ENCODE measurements at regions not wholly inside any gene's neighbourhood (a gene's known extent, or its start where the extent isn't known, plus 50 kb on each side); places are given as distances from the start of the nearest gene placed in this dataset.

DNA sequence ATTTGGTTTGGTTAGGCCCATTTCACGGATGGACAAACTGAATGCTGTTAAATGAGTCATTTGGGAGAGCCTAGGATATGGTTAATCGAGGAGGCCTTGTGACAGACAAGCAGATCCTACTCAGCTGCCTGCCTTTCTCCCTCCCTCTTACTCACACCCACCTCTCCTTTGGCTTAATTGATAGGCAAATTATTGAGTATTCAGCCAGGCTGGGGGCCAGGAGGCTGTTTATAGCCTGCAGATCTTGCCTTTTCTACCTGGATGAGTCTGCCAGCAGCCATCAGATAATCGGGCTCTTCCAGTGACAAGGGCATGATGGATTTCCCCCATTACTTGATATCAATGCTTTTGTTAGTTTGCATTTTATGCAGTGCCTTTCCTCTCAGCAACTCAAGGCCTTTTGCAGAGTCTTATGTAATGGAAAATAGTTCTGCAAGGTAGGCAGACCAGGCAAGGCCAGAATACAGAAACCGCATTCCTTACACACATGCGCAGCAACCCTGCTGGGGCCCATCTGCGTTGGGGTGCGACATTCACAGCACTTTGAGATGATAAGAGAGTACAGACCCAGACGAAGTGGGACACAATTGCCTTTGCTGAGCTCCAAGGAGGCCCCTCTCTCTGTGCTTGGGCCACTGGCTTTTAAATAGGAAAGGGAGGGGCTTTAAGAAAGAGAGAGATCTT lies 96.2 kb upstream of the ATP6AP2 start:
- no peak for DNase-seq

DNA sequence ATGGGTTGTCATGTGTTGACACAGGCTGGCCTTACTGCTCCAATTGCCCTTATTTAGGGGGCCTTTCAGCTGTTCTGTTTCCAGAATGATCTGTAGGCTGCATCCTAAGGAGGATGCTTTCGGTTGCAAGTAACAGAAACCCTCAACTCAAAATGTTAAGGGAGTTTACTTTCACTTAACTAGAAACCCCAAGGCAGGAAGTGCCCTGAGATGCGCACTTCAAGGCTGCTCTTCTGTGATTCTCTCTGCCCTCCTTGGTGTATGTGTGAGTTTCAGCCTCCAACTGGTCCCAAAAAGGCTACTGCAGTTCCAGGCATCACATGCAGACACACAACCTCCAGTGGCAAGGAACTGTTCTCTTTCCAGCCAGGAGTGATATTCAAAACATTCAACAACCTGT lies 97.3 kb upstream of the ATP6AP2 start:
- DNase-seq = no peak

DNA sequence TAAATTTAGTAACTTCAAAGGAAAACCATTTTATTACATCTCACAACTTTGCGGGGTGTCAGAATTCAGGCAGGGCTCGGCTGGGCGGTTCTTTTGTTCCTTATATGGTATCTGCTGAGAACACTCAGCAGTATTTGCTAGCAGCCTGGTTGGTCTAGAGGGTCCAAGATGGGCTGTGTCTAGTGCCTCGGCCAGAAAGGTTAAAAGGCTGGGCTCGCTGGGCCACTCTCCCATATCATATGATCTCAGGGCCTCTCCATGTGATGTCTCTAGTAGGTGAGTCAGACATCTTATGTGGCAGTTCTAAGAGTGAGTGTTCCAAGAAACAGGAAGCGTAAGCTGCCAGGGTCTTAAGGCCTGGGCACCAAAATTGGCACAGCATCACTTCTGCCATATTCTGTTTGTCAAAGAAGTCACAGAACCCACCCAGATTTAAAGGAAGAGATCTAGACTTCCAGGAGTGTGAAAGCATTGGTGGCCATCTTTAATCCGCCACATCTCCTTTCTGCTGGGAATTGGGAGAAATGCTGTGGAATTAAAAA lies 100.9 kb upstream of the ATP6AP2 start:
- DNase-seq = no peak

DNA sequence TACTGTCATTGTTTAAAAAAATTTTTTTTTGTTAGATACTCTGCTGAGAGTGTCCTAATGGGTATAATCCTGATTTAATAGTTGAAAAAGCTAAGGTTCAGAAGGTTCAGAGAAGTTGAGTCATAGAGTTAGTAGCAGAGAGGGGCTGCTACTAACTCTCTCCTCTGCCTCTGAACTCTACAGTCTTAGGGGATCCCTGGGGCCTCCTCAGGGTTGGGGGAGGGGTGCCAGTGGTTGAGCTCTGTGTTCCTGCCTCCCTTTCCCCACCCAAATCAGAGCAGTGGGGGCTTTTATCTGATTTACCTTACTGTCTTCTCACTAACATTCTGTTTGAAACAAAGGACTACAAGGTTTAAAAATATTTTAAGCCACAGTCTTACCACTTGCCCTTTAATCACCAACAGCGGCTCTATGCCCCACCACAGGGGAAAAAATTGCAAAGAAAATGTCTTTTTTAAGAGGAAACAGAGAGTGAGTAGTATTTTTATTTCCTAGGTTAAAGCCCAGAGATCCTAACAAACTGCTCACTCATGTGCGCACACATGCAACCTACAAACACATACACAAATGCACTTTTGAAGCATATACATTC lies 102.2 kb upstream of the ATP6AP2 start:
- no peak for DNase-seq

DNA sequence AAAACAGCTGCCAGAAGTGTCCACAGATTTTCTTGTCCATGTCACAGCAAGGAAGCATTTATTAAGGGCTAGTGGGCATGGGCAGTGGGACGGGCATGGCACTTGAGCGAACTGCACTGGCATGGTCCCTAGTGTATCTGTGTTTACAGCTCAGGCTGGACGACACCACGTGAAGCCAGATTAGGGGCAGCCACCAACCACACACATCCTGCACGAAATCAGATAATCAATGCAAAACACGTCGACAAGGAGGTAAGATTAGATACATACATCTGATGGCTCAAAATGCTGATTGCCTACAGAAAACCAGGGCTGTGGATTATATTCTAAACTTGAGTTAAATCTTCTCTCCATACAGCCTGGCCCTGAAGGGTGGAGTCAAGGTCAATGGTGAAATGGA lies 103.8 kb upstream of the ATP6AP2 start:
- no peak for DNase-seq

DNA sequence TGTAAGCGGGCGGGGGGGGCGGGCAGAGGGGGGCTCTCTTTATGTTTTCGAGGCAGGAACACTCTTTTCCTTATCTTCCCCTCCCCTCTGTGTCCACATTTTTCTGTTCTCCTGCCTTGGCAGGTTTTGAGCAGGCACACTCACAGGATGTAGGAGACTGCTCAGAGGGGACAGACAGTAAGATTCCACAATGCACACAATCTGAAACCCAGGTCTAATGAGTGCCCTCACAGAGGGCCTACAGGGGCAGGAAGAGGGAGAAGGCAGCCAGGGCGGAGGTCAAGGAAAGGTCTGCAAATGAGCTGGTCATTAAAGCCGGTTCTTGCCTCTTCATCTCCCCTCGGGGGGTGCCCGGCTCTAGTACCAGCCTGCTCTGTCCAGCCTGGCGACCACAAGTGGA lies 106.1 kb upstream of the ATP6AP2 start:
- no peak for DNase-seq

DNA sequence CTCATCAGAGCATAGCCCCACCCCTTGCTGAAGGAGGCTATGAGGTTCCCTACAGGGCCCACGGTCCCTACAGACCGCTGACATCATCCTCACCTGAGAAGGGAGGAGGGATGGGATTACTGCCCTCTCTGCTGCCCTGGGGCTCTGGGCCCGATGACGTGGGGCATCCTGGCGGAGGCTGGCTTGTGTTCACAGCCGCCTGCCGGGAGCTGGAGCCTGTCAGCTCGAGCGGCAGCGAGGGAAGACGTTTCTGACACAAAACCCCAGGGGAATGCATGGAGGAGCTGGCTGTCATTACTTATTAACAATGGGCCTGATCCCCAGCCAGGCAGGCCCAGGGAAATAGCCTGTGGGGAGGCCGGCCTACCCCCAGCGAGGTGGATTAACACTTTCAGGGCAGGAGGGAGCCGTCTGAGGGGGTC lies 106.6 kb upstream of the ATP6AP2 start:
- DNase-seq = no peak

DNA sequence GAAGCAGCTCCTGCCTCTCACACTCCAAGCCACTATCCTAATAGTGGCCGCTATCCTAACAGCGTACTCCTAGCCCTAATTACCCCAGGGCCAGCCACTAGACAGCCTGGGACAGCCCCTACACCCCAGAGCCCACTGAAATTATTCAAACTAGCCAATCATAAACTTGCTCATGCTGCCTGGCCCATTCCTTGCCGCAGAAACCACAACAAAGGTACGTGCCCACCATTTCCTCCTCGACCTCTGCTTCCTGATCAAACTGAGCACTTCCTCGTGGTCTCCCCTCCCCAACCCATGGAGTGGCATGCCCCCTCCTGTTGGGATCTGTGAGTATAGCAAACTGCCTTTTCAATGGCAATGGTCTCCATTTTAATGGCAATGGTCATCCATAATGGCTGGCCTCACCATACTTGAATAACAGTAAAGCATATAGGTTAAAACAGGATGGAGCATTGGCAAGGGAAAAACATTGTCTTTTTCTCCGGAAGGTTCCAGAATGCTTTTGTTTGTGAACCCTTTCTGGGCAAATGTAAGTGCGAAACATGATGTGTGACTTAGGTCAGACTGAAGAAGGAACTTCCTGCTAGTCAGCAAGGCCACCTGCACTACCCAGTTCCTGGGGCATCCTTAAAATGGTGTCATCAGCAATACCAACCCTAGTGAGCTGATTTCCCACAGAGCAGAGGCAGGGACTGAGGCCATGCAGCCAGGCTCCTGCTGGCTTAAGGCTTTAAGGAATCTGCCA lies 107.1 kb upstream of the ATP6AP2 start:
- no peak for DNase-seq

DNA sequence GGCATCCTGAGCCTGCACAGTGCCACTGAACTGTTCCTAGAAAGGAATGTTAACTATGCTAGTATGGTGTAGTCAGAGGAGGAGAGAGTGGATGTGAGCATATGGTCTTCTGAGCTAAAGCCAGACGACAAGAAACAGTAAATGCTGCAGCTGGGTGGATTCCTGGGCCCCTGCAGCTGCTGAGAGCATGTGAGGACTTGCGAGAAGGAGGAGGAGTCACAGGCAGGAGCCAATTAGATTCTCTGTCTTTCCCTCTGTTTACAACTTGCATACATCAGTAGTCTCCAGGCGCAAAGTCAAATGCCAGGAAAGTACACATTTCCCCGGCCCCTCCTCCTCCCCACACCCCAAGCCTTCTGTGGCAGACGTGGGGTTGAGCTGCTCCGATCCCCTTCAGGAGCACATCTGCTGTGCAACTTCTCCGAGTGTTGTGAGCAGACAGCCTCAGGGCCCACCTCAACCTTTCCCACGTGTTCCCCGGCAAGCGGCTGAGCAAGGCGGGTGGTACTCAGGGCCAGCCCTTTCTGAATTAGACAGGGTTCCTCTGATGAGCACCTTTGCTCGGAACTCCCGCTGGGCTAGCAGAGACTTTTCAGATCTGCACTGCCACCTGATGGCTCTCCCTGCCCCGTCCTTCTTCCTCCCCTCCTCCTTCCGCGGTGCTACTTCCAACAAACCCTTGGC lies 108.7 kb upstream of the ATP6AP2 start:
- no peak for DNase-seq

DNA sequence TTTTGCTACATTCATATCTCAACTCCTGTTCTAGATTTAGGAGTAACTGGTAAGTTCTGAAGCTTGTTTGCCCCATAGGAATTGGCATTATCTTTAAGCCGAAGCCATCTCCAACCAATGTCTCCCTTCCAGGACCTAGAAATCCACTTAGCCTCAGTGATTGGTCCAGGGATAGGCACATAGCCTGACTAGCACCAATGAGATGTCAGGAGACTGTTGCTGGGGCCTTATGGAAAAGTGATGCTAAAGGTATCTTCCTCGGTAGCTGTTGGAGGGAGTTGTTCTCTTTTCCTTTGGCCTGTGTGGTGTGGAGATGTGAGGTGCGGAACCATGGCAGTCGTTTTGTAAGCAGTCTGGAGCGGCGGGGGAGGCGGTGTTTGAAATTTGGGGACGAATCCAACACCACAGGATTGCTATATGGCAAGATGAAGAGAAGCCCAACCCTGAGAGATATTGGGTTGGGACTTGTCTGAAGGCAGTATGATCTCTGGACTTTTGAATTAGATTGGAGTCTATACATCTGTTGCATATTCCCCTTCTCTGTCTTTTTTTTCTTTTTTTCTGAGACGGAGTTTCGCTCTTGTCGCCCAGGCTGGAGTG lies 109.8 kb upstream of the ATP6AP2 start:
- no peak for DNase-seq

DNA sequence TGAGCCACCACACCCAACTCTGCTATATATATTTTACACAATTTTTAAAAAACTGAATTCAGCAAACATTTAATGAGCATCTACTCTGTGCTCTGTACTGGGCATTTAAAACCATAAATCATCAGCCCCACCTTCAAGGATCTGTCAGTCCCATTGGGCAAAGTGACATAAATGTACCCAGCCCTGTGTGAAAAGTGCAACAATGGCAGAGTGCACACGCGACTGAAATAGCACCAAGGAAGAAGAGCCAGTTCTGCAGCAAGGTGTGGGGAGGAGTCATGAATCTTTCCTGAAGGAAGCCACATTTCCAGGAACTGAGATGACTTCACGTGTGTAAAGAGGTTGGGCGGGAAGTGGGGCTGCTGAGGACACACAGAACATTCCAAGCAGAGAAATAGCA lies 111.5 kb upstream of the ATP6AP2 start:
- no peak for DNase-seq

DNA sequence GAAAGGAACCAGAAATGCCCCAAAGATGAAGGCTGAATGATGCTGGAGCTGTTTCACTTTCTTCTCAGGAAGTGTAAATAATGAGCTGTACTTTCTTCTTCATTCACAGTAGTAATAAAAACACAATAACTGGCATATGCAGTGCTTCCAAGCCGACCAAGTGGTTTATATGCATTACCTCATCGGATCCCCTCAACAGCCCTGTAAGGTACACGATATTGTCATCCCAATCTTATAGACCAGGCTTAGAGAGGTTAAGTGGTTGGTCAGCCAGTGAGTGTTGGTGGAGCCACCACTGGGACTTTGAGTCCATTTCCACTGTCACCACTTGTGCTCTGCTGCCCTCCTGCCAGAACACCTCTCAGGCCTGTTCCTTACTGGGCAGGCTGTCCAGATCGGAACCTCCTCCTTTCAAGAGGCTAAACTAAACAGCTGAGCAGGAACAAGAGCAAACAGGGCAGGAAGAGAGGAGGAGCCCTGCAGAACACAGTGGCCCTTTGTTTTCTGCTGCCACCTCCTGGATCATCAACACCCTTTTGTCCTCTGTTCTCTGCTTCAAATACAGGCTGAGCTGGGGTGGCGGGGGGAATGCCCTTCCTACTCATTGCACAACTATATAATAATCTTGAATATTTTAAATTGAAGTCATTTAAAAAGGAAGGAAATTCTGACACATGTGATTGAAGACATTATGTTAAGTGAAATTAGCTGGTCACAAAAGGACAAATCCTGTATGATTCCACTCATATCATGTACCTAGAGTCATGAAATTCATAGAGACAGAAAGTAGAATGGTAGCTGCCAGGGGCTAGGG lies 112.5 kb upstream of the ATP6AP2 start:
- peak; percentile 46 for DNase-seq

DNA sequence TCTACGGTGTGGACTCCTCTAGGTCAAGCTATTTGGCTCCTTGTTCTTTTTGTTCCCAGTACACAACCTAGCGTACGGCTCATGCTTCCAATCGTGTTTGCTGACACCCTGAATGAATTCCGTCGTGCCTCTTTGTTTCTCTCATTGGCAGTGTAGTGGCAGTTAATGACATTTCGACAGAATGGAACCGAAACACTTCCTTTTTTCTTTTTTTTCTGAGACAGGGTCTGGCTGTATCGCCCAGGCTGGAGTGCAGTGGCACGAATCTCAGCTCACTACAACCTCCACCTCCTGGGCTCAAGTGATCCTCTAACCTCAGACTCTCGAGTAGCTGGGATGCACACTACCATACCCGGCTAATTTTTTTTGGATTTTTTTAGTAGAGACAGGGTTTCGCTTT lies 113.3 kb upstream of the ATP6AP2 start:
- DNase-seq = no peak

DNA sequence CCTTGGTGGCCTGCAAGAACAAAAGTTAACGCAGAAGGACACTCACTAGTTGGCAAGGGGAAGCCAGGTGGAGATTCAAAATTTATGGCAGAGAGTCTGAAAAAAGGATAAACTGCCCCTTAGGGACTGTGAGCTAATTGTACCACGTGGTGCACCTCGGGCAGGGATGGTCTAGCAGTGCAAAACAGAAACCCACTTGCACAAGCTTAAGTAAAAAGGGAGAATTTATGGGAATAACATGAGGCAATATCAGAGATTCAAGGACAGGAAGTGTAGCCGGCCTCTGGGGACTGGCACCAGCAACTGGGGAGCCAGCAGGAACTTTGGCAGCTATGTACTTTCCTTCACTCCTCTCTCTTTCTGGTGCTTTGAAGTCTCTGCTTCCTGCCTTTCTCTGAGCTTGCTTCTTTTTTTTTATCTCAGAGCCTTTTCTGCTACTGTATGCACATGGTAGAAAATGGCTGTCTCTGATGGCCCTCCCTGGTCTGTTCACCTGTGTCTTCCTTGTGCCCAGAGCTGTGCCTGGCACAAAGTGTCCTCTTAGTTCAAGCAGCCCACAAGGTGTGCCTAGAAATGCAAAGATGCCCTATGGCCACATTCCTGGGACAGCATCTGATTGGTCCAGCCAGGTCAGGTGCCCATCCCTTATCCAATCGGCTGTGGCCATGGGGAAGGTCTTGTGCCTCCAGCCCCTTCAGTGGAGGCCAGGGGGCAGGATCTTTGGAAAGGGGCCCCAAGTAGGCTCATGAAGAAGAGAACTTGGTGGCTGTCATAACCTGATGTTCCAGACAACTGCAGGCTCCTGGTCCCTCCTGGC lies 114.8 kb upstream of the ATP6AP2 start:
- DNase-seq = no peak

DNA sequence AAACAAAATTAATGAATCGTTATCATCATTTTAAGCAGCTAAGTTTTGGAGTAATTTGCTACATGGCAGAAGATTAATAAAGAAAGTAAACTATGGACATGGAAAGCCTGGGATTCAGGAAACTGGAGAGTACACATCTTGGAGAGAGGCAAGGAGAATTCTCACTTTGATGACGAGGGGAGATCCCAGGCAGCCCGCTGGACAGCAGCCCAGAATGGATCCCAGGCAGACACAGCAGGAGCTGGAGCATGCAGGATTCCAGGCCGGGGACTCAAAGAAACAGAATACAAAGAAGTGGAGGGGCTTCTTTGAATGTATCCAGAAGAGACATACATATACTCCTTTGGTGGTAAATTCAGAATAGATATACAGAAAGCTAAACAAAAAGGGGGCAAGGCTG lies 118.0 kb upstream of the ATP6AP2 start:
- DNase-seq = no peak

DNA sequence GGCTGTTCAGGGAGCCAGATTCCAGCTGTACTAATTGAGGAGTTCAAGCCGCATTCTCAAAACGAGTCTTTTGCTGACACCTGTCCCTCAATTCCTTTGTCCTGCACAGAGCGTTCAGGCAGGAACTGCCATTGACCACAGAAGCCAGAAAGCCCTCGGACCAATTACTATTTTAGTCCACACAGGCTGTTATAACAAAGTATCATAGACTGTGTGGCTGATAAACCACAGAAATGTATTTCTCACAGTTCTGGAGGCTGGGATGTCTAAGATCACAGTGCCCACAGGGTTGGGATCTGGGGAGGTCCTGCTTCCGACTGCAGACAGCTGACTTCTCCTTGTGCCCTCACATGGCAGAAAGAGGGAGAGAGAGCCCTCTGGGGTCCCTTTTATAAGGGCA lies 119.8 kb upstream of the ATP6AP2 start:
- no peak for DNase-seq

DNA sequence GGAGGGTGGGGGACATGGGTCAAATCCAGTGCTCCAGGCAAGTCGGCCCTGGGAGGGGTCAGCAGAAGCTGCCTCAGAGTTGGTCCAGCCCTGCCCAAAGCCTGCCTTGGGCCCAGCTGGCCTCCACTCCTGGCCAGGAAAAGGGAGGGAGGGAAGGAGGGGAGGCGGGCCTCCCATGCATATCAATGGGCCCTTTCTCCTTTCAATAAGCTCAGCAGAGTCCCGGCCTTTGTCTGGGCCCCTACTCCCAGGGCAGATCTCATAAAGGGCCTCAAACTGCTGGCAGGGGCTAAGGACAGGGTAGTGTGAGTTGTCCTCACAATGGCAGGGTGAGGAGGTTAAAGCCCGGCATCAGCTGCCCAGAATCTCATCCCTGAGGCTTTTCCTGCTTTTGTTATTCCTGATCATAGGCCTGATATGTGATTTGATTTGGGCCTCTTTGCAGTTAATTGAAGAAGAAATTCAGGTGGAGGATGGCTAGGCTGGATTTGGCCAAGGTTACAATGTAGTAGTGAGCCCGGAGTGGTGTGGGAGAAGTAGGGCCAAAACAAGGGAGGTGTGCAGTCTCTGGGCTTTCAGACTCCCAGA lies 121.1 kb upstream of the ATP6AP2 start:
- DNase-seq = no peak

DNA sequence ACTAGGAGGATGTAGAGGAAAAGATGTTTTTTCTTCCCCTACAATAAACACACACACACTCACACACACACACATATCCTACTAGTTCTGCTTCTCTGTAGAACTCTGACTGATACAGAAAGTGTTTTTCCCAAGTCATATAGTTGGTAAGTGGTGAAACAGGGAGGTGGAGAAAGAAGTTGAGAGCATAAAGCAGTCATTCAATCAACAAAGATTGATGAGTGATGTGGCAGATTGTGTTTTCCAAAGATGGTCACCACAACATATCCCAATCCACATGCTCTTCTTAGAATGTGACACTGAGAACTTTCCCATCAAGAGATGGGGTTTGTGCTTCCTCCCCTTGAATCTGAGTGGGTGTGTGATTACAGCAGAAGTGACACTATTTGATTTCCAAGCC lies 123.4 kb upstream of the ATP6AP2 start:
- DNase-seq = no peak

DNA sequence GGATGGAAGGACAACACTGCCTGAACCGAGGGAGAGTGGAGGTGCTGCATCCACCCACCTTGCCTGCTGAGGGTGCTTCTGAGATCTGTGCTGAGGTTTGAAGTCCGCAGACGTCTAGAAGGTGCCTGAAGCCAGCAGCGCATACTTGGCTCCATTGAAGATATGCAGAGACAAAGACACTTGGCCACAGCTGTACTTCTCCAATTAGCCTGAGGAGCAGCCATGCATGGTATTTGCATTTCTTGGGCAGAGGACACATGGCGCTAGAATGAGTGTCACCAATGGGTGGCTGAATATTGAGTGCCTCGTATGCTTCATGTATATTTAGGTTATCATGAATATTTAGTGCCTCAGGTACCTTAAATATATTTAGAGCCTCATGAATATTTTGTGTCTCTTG lies 128.7 kb upstream of the ATP6AP2 start:
- no peak for DNase-seq

DNA sequence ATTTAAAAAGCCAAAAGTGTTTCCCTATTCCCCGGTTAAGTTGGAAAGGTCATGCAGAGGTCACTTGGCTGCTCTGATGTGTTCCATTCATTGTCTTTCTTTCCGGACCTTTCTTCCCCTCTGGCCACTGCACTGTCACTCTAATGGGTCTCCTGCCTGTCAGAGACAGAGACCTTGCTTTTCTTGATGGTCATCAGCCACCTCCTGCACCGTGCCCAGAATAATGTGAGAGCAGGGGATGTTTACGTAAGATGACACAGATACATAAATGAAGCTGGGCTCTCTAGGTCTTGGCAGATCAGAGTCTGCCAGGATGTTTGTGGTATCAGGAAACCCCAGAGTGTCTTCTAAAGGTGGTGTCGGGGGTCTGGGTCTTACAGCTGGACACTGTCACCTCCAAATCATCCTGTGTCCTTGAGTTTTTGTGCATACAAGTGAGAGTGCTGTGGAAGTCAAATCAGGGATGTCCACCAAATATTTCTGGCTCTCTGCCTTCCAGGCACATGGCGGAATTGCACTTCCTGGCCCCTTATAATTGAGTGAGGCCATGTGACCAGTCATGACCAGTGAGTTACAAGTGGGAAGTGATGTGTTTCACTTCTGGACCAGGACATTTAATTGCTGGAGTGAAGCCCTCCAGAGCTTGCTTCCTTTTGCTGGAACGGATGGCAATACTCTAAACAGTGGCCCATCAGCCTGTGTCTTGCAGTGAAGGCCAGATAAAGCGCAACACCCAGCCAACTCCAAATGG lies 130.6 kb upstream of the ATP6AP2 start:
- DNase-seq = no peak

Data from hematopoietic multipotent progenitor cell treated with erythropoietin and hydrocortisone succinate and interleukin-3 and kit ligand, for 8 days (in vitro differentiated cells).